ENCODE measurements at regions not wholly inside any gene's neighbourhood (a gene's known extent, or its start where the extent isn't known, plus 50 kb on each side); places are given as distances from the start of the nearest gene placed in this dataset.

GRCh38 chr18:71902482-71902881 lies 641.7 kb downstream of the CBLN2 start:
- no peaks in the 10 kb centered on the region for H4K20me1 ChIP-seq (ENCODE audit: control insufficient read depth, extremely low read depth, insufficient read depth, low read length)
- DNase-seq (ENCODE audit: low read depth, low spot score): no peak
- H2AFZ ChIP-seq (ENCODE audit: control insufficient read depth, low read length): no peak overlapping the region
- TF ChIP-seq EZH2 (IDR thresholded peaks at IDR 0.05; ENCODE audit: low read length) (no peak), CTCF (optimal IDR thresholded peaks at IDR 0.05 in 1 of 3, IDR thresholded peaks at IDR 0.05 in 1 of 3, conservative IDR thresholded peaks at IDR 0.05 in 1 of 3; ENCODE audit: extremely low read depth in 1 of 3, insufficient read depth in 2 of 3, low read length in 3 of 3) (no peak)
- no peak overlapping the region for H3K4me2 ChIP-seq (ENCODE audit: control insufficient read depth, extremely low read depth, insufficient read depth, low read depth, low read length)
- H3K79me2 ChIP-seq (ENCODE audit: control insufficient read depth, insufficient read depth, low read length): no peaks in the 10 kb centered on the region
- no peak overlapping the region for H3K4me3 ChIP-seq (ENCODE audit: control insufficient read depth in 2 of 3, extremely low read depth in 1 of 3, insufficient read depth in 2 of 3, low read depth in 1 of 3, low read length in 3 of 3)
- no peaks in the 10 kb centered on the region for H3K9me1 ChIP-seq (ENCODE audit: control insufficient read depth, extremely low read depth, insufficient read depth, low read length)
- H3K9me3 ChIP-seq (ENCODE audit: control insufficient read depth, low read depth, low read length): peaks cover 2% of the 10 kb centered on the region
- no peak overlapping the region for H3K9ac ChIP-seq (ENCODE audit: control insufficient read depth, extremely low read depth, insufficient read depth, low read length)
- no peaks in the 10 kb centered on the region for H3K27me3 ChIP-seq (ENCODE audit: control insufficient read depth, extremely low read depth, insufficient read depth, low read length)
- no peaks in the 10 kb centered on the region for H3K36me3 ChIP-seq (ENCODE audit: control insufficient read depth in 2 of 2, extremely low read depth in 1 of 2, insufficient read depth in 2 of 2, low read length in 2 of 2)
- no peaks in the 10 kb centered on the region for H3K4me1 ChIP-seq (ENCODE audit: control insufficient read depth, extremely low read depth, insufficient read depth, low read length)
- no peak for FAIRE-seq
- dilution Hi-C loops (cut with MboI; ENCODE audit: extremely low pct_ligation_motif_present, low sequenced_read_pairs): no loop called here
- H3K27ac ChIP-seq (ENCODE audit: control insufficient read depth, insufficient read depth, low read length): no peak overlapping the region

- no peak for FAIRE-seq
- H3K9me3 ChIP-seq (ENCODE audit: control insufficient read depth, low read depth, low read length): peaks cover 2% of the 10 kb centered on the region
- H3K79me2 ChIP-seq (ENCODE audit: control insufficient read depth, insufficient read depth, low read length): no peaks in the 10 kb centered on the region
- no peaks in the 10 kb centered on the region for H3K36me3 ChIP-seq (ENCODE audit: control insufficient read depth in 2 of 2, extremely low read depth in 1 of 2, insufficient read depth in 2 of 2, low read length in 2 of 2)
- no peak overlapping the region for H3K27ac ChIP-seq (ENCODE audit: control insufficient read depth, insufficient read depth, low read length)
- TF ChIP-seq EZH2 (IDR thresholded peaks at IDR 0.05; ENCODE audit: low read length) (no peak), CTCF (optimal IDR thresholded peaks at IDR 0.05 in 1 of 3, IDR thresholded peaks at IDR 0.05 in 1 of 3, conservative IDR thresholded peaks at IDR 0.05 in 1 of 3; ENCODE audit: extremely low read depth in 1 of 3, insufficient read depth in 2 of 3, low read length in 3 of 3) (no peak)
- no peak overlapping the region for H2AFZ ChIP-seq (ENCODE audit: control insufficient read depth, low read length)
- no peaks in the 10 kb centered on the region for H3K9me1 ChIP-seq (ENCODE audit: control insufficient read depth, extremely low read depth, insufficient read depth, low read length)
- dilution Hi-C loops (cut with MboI; ENCODE audit: extremely low pct_ligation_motif_present, low sequenced_read_pairs): no loop called here
- H3K27me3 ChIP-seq (ENCODE audit: control insufficient read depth, extremely low read depth, insufficient read depth, low read length): no peaks in the 10 kb centered on the region
- DNase-seq (ENCODE audit: low read depth, low spot score): no peak
- H3K4me3 ChIP-seq (ENCODE audit: control insufficient read depth in 2 of 3, extremely low read depth in 1 of 3, insufficient read depth in 2 of 3, low read depth in 1 of 3, low read length in 3 of 3): no peak overlapping the region
- H4K20me1 ChIP-seq (ENCODE audit: control insufficient read depth, extremely low read depth, insufficient read depth, low read length): no peaks in the 10 kb centered on the region
- no peaks in the 10 kb centered on the region for H3K4me1 ChIP-seq (ENCODE audit: control insufficient read depth, extremely low read depth, insufficient read depth, low read length)
- H3K4me2 ChIP-seq (ENCODE audit: control insufficient read depth, extremely low read depth, insufficient read depth, low read depth, low read length): no peak overlapping the region
- no peak overlapping the region for H3K9ac ChIP-seq (ENCODE audit: control insufficient read depth, extremely low read depth, insufficient read depth, low read length)
These were observed 644.3 kb downstream of the CBLN2 start for GRCh38 chr18:71899707-71900472.
